OCI-LY7 (cell line): ENCODE measurements at regions not wholly inside any gene's neighbourhood (a gene's known extent, or its start where the extent isn't known, plus 50 kb on each side); places are given as distances from the start of the nearest gene placed in this dataset.

ENCODE experiments used
- BruUV-seq: library from RNA; stranded (reverse); fragments of 400-500 nt; replicated peaks from 2 replicates; lab custom pipeline; 2021; lab: Mats Ljungman, UMichigan
- CTCF ChIA-PET: fragments of 300-600 bp; sonication (Branson Sonifier 250); formaldehyde crosslinking; loops from one replicate; lab custom pipeline; 2022; ENCODE audit warnings: antibody characterized with exemption; ENCODE audit not compliant: unreplicated experiment; lab: Charles Lee
- POLR2A ChIA-PET: fragments of 300-600 bp; sonication (Branson Sonifier 250); formaldehyde crosslinking; loops from one replicate; lab custom pipeline; 2022; ENCODE audit warnings: antibody characterized with exemption; lab: Charles Lee
- DNase-seq: peaks from one replicate; pipeline ENCODE4 v3.0.0-alpha.2; 2015; ENCODE audit warnings: low spot score
- H2AFZ ChIP-seq: fragments of 200-600 bp; sonication (generic), shearing (Covaris generic); 2 replicates; pipeline ENCODE4 v1.6.1; 2014; ENCODE audit warnings: mild to moderate bottlenecking, antibody characterized with exemption, low read length, moderate library complexity
- H3K27ac ChIP-seq: fragments of 200-600 bp; sonication (generic); 2 replicates; pipeline ENCODE4 v1.5.1; 2014; ENCODE audit warnings: mixed run types, low read depth, mild to moderate bottlenecking, moderate library complexity, low read length, inconsistent platforms; ENCODE audit not compliant: poor library complexity, severe bottlenecking
- H3K36me3 ChIP-seq: fragments of 200-600 bp; sonication (generic); 2 replicates; pipeline ENCODE4 v1.6.1; 2014; ENCODE audit warnings: mild to moderate bottlenecking, antibody characterized with exemption, low read length, moderate library complexity, mixed read lengths; ENCODE audit not compliant: insufficient read depth
- H3K4me1 ChIP-seq: fragments of 200-600 bp; sonication (generic); 2 replicates; pipeline ENCODE4 v1.5.1; 2014; ENCODE audit warnings: mild to moderate bottlenecking, low read length; ENCODE audit not compliant: insufficient read depth, poor library complexity, severe bottlenecking
- H3K4me2 ChIP-seq: fragments of 200-600 bp; sonication (generic); 2 replicates; pipeline ENCODE4 v1.6.1; 2014; ENCODE audit warnings: mild to moderate bottlenecking, low read length
- H3K4me3 ChIP-seq: fragments of 200-600 bp; sonication (generic); 2 replicates; pipeline ENCODE4 v1.5.1; 2014; ENCODE audit warnings: mild to moderate bottlenecking, low read depth, low read length; ENCODE audit not compliant: poor library complexity, severe bottlenecking
- H3K79me2 ChIP-seq: fragments of 200-600 bp; sonication (generic); 2 replicates; pipeline ENCODE4 v1.6.1; 2016; ENCODE audit warnings: low read depth, mild to moderate bottlenecking, low read length, moderate library complexity, mixed read lengths; ENCODE audit not compliant: insufficient read depth
- H3K9me2 ChIP-seq: fragments of 200-600 bp; sonication (generic); 2 replicates; pipeline ENCODE4 v1.6.1; 2016; ENCODE audit warnings: mild to moderate bottlenecking, low read length, mixed read lengths; ENCODE audit not compliant: insufficient read depth
- H3K9me3 ChIP-seq: fragments of 200-600 bp; sonication (generic); 2 replicates; pipeline ENCODE4 v1.6.1; 2014; ENCODE audit warnings: mild to moderate bottlenecking, mixed run types, low read length, mixed read lengths
- H4K20me1 ChIP-seq: fragments of 200-600 bp; sonication (generic); 2 replicates; pipeline ENCODE4 v1.6.1; 2014; ENCODE audit warnings: mild to moderate bottlenecking, antibody characterized with exemption, low read length, moderate library complexity, mixed read lengths; ENCODE audit not compliant: insufficient read depth
- EZH2phosphoT487 ChIP-seq: fragments of 200-600 bp; sonication (generic); IDR thresholded peaks from 2 replicates; pipeline ENCODE4 v1.6.1; 2018; ENCODE audit warnings: low read depth, borderline replicate concordance, mild to moderate bottlenecking, mixed run types, antibody characterized with exemption, low read length, moderate library complexity, mixed read lengths
- intact Hi-C: fragments of 100-400 bp; cut with micrococcal nuclease; formaldehyde crosslinking; loops from one replicate; pipeline ENCODE4 v1.10.0; 2022; ENCODE audit not compliant: unreplicated experiment
- TF ChIP-seq, protein P1 (sequence below): fragments of 200-600 bp; sonication (generic); conservative IDR thresholded peaks from 2 replicates; pipeline ENCODE4 v1.5.1; 2014; ENCODE audit warnings: mild to moderate bottlenecking, antibody characterized with exemption, low read length, moderate library complexity, mixed read lengths

DNA sequence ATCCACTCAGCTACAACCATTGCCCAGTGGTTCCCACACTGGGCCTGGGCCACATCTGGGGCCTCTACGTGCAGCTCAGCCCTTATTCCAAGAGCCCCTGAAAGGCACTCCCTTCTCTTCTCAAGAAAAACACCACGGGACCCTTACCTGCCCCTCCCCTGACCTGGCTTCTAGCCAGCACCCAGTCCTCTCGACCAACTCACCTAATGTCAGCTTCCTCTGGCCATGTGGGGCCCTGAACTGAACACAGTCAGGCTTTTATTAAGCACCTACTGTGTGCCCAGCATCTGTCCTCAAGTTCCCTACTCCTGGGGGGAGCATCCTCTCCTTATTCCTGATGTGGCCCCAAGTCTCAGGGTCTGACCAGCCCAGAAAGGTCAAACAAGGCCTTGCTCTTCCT is 208.4 kb downstream of the MATN1 start:
- CTCF ChIA-PET: no interaction called here
- POLR2A ChIA-PET: no interaction called here
- H4K20me1 ChIP-seq: no peaks in the 10 kb centered on the region
- H3K9me2 ChIP-seq: no peaks in the 10 kb centered on the region
- intact Hi-C loops: no loop called here
- H3K79me2 ChIP-seq: no peaks in the 10 kb centered on the region
- H3K4me1 ChIP-seq: no peaks in the 10 kb centered on the region
- H3K4me2 ChIP-seq: no peak overlapping the region
- no peaks in the 10 kb centered on the region for H3K9me3 ChIP-seq
- H3K27ac ChIP-seq: no peak overlapping the region
- H3K36me3 ChIP-seq: no peaks in the 10 kb centered on the region
- H3K4me3 ChIP-seq: no peak overlapping the region
- no TSS peak for BruUV-seq
- no peak overlapping the region for H2AFZ ChIP-seq
- DNase-seq: no peak
- TF ChIP-seq, protein P1, sequence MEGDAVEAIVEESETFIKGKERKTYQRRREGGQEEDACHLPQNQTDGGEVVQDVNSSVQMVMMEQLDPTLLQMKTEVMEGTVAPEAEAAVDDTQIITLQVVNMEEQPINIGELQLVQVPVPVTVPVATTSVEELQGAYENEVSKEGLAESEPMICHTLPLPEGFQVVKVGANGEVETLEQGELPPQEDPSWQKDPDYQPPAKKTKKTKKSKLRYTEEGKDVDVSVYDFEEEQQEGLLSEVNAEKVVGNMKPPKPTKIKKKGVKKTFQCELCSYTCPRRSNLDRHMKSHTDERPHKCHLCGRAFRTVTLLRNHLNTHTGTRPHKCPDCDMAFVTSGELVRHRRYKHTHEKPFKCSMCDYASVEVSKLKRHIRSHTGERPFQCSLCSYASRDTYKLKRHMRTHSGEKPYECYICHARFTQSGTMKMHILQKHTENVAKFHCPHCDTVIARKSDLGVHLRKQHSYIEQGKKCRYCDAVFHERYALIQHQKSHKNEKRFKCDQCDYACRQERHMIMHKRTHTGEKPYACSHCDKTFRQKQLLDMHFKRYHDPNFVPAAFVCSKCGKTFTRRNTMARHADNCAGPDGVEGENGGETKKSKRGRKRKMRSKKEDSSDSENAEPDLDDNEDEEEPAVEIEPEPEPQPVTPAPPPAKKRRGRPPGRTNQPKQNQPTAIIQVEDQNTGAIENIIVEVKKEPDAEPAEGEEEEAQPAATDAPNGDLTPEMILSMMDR: no peak
- TF ChIP-seq EZH2phosphoT487: no peak

DNA sequence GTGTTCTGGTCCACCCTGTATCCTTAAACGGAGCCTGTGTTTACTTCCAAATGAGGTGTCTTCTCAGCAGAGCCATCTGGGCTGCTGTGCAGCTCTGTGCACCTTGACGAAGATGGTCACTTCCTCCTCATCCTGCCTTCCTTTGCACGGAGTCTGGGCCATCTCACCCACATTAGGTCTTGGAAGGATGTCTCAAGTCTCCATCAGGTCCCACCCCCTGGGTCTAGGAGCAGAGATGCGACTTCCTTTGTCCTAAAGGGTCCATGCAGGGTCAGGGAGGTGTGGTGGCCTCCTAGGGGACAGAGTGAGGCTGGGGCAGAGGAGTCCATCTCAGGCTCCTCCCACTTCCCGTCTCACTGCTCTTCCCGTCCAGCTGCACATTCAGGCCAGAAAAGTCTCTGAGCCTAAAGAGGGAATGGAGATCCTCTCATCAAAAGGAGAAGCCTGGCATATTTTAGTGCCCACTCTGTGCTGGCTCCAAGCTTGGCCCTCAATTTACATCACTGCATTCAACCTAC is 209.2 kb downstream of the MATN1 start:
- ChIA-PET POLR2A (no interaction called here), CTCF (no interaction called here)
- Histone ChIP-seq H3K4me3 (no peak overlapping the region), H3K4me2 (no peak overlapping the region), H3K79me2 (no peaks in the 10 kb centered on the region), H3K9me3 (no peaks in the 10 kb centered on the region), H3K9me2 (no peaks in the 10 kb centered on the region), H4K20me1 (no peaks in the 10 kb centered on the region), H3K4me1 (no peaks in the 10 kb centered on the region), H3K36me3 (no peaks in the 10 kb centered on the region), H3K27ac (no peak overlapping the region), H2AFZ (no peak overlapping the region)
- intact Hi-C loops: no loop called here
- BruUV-seq: no TSS peak
- no peak for TF ChIP-seq EZH2phosphoT487
- TF ChIP-seq, protein P1: no peak
- no peak for DNase-seq

DNA sequence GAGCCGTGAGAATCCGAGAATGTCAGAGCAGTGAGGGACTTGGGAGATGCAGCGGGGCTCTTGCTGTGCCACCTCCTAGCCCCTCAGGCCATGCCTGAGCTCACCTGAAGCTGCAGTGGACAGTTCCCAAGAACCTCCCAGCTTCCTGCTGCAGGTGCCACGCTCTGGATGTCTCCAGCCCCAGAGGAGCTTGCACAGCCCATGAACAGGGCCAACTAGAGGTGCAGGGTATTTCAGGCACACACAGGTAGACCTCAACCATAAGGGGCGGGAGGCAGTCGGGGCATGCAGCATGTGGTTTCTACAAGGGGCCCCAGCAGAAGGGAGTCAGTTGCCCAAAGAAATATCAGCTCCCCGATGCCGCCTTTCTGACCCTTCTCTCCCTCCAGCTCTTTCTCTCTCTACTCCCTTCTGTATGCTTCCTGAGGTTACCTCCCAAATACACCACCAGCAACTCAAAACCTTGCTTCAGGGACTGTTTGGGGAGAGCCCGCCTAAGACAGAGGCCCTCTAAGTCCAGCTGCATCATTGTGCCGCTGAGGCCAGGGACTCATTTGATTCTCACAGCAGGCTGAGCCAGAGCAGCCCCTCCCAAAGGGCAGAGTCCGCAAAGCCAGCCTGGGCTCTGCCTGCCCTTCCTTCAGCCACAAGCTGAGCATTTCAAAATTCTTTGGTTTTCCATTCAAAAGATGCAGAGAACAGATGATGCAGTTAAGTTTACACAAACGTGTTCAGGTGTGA is 209.8 kb downstream of the MATN1 start:
- H2AFZ ChIP-seq: no peak overlapping the region
- intact Hi-C loops: no loop called here
- no peaks in the 10 kb centered on the region for H3K9me2 ChIP-seq
- TF ChIP-seq EZH2phosphoT487: no peak
- TF ChIP-seq, protein P1: no peak
- no peaks in the 10 kb centered on the region for H4K20me1 ChIP-seq
- H3K36me3 ChIP-seq: no peaks in the 10 kb centered on the region
- H3K79me2 ChIP-seq: no peaks in the 10 kb centered on the region
- no peak overlapping the region for H3K4me3 ChIP-seq
- H3K9me3 ChIP-seq: no peaks in the 10 kb centered on the region
- ChIA-PET POLR2A (no interaction called here), CTCF (no interaction called here)
- no peak for DNase-seq
- H3K4me2 ChIP-seq: no peak overlapping the region
- H3K4me1 ChIP-seq: no peaks in the 10 kb centered on the region
- BruUV-seq: no TSS peak
- H3K27ac ChIP-seq: no peak overlapping the region
